HepG2 (cell line): ENCODE measurements at regions not wholly inside any gene's neighbourhood (a gene's known extent, or its start where the extent isn't known, plus 50 kb on each side); places are given as distances from the start of the nearest gene placed in this dataset.

Experiments used
- AFF4 ChIP-seq: sonication (generic); formaldehyde crosslinking; IDR thresholded peaks from 2 replicates; pipeline ENCODE4 v1.4.0; 2020; ENCODE audit warnings: missing genetic modification reagents
- AKNA ChIP-seq: sonication (generic); formaldehyde crosslinking; IDR thresholded peaks from 2 replicates; pipeline ENCODE4 v1.4.0; 2020; ENCODE audit warnings: missing genetic modification reagents, borderline replicate concordance
- ATF1 ChIP-seq: IDR thresholded peaks from 2 replicates; pipeline ENCODE4 v1.6.1; 2016; ENCODE audit warnings: mild to moderate bottlenecking, control low read depth
- CTCF ChIP-seq: sonication (generic); formaldehyde crosslinking; IDR thresholded peaks from 2 replicates; pipeline ENCODE4 v1.5.0; 2020; ENCODE audit warnings: mild to moderate bottlenecking, missing genetic modification reagents, moderate library complexity
- ESRRA ChIP-seq: sonication (generic); formaldehyde crosslinking; IDR thresholded peaks from 2 replicates; pipeline ENCODE4 v1.5.1; 2020; ENCODE audit warnings: mild to moderate bottlenecking, low read depth, missing genetic modification reagents
- KDM5A ChIP-seq: fragments of 200-600 bp; sonication (generic); IDR thresholded peaks from 2 replicates; pipeline ENCODE4 v1.7.0; 2018; ENCODE audit warnings: antibody characterized with exemption, mild to moderate bottlenecking, low read length, borderline replicate concordance
- MYC ChIP-seq: sonication (generic); formaldehyde crosslinking; IDR thresholded peaks from 2 replicates; pipeline ENCODE4 v1.9.0; 2021; ENCODE audit warnings: missing genetic modification reagents, borderline replicate concordance
- NFE2L2 ChIP-seq: fragments of 150-350 bp; IDR thresholded peaks from 2 replicates; pipeline ENCODE4 v1.6.1; 2014; ENCODE audit warnings: low read length
- NFIC ChIP-seq: IDR thresholded peaks from 2 replicates; pipeline ENCODE4 v1.6.1; 2012; ENCODE audit warnings: mild to moderate bottlenecking, low read length, inconsistent platforms
- RCOR2 ChIP-seq: IDR thresholded peaks from 2 replicates; pipeline ENCODE4 v1.6.1; 2016; ENCODE audit warnings: missing biosample characterization, missing genetic modification reagents

- no peak for TF ChIP-seq NFIC
- no peak for TF ChIP-seq RCOR2 (CRISPR knock-in tag)
- TF ChIP-seq NFE2L2, result peak; percentile 68
- TF ChIP-seq AFF4 (CRISPR knock-in tag), result no peak
- no peak for TF ChIP-seq ESRRA (CRISPR knock-in tag)
- no peak for TF ChIP-seq MYC
- no peak for TF ChIP-seq ATF1 (CRISPR knock-in tag)
- TF ChIP-seq KDM5A, result no peak
- no peak for TF ChIP-seq AKNA (CRISPR knock-in tag)
- no peak for TF ChIP-seq CTCF
Measured at GRCh38 chr10:111392910-111393309, 316.1 kb downstream of the ADRA2A start.
